Mucosa of gallbladder (tissue), 1 donor: ENCODE measurements at regions not wholly inside any gene's neighbourhood (a gene's known extent, or its start where the extent isn't known, plus 50 kb on each side); places are given as distances from the start of the nearest gene placed in this dataset.

Source experiments
- DNase-seq: peaks from one replicate; pipeline ENCODE4 v3.0.0-alpha.2; 2020; ENCODE audit warnings: low spot score
- donor health status: DM: no; HTN: no; CAD: no.

- DNase-seq = no peak
Measured at GRCh38 chr12:69096669-69097335, 142.6 kb upstream of the CPSF6 start.

GRCh38 chr12:69097619-69098368 lies 141.6 kb upstream of the CPSF6 start:
- DNase-seq = no peak

- no peak for DNase-seq
Measured at GRCh38 chr12:69099201-69099837, 140.1 kb upstream of the CPSF6 start.

GRCh38 chr12:69101505-69101904 lies 137.9 kb upstream of the CPSF6 start:
- DNase-seq = peak; percentile 21

- DNase-seq = no peak
Measured at GRCh38 chr12:69102856-69103255, 136.5 kb upstream of the CPSF6 start.

- no peak for DNase-seq
Measured at GRCh38 chr12:69105101-69105962, 134.0 kb upstream of the CPSF6 start.

GRCh38 chr12:69106482-69107118 lies 132.8 kb upstream of the CPSF6 start:
- DNase-seq = no peak

GRCh38 chr12:69107541-69107940 lies 131.8 kb upstream of the CPSF6 start:
- DNase-seq = no peak

- no peak for DNase-seq
Measured at GRCh38 chr12:69108037-69108436, 131.3 kb upstream of the CPSF6 start.

- DNase-seq = no peak
Measured at GRCh38 chr12:69112616-69113015, 126.8 kb upstream of the CPSF6 start.

GRCh38 chr12:69115099-69115498 lies 124.3 kb upstream of the CPSF6 start:
- DNase-seq = no peak

- DNase-seq = no peak
Measured at GRCh38 chr12:69115951-69116350, 123.4 kb upstream of the CPSF6 start.

- DNase-seq = no peak
Measured at GRCh38 chr12:69117566-69118266, 121.7 kb upstream of the CPSF6 start.

GRCh38 chr12:69118516-69118915 lies 120.9 kb upstream of the CPSF6 start:
- no peak for DNase-seq

- DNase-seq = no peak
Measured at GRCh38 chr12:69119770-69120169, 119.6 kb upstream of the CPSF6 start.

GRCh38 chr12:69120354-69120753 lies 119.0 kb upstream of the CPSF6 start:
- no peak for DNase-seq

GRCh38 chr12:69123311-69123710 lies 116.1 kb upstream of the CPSF6 start:
- DNase-seq = no peak

- no peak for DNase-seq
Measured at GRCh38 chr12:69123919-69124638, 115.3 kb upstream of the CPSF6 start.

GRCh38 chr12:69129017-69129416 lies 110.4 kb upstream of the CPSF6 start:
- DNase-seq = no peak

- no peak for DNase-seq
Measured at GRCh38 chr12:69129564-69129963, 109.8 kb upstream of the CPSF6 start.
